ENCODE measurements at regions not wholly inside any gene's neighbourhood (a gene's known extent, or its start where the extent isn't known, plus 50 kb on each side); places are given as distances from the start of the nearest gene placed in this dataset.
"Not testable (repeated sequence)": the region's sequence is repeated elsewhere in the genome, so short reads cannot be mapped to it uniquely, and the experiment has no call there.

DNA sequence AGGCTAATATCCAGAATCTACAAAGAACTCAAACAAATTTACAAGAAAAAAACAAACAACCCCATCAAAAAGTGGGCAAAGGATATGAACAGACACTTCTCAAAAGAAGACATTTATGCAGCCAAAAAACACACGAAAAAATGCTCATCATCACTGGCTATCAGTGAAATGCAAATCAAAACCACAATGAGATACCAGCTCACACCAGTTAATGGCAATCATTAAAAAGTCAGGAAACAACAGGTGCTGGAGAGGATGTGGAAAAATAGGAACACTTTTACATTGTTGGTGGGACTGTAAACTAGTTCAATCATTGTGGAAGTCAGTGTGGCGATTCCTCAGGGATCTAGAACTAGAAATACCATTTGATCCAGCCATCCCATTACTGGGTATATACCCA is 73.0 kb upstream of the CCT8L2 start:
- H3K9me3 Mint-ChIP-seq (ENCODE audit: unreplicated experiment): peaks cover 27% of the 10 kb centered on the region
- H3K4me1 Mint-ChIP-seq (ENCODE audit: unreplicated experiment); H3K36me3 Mint-ChIP-seq (ENCODE audit: unreplicated experiment); H3K27ac Mint-ChIP-seq (ENCODE audit: unreplicated experiment); H3K4me3 Mint-ChIP-seq (ENCODE audit: unreplicated experiment); H3K27me3 Mint-ChIP-seq (ENCODE audit: unreplicated experiment); DNase-seq (ENCODE audit: extremely low spot score, unreplicated experiment): not testable (repeated sequence)

GRCh38 chr22:16662330-16662729 is 69.7 kb upstream of the CCT8L2 start:
- not testable (repeated sequence) for H3K27me3 Mint-ChIP-seq (ENCODE audit: unreplicated experiment); H3K4me3 Mint-ChIP-seq (ENCODE audit: unreplicated experiment); H3K27ac Mint-ChIP-seq (ENCODE audit: unreplicated experiment); H3K36me3 Mint-ChIP-seq (ENCODE audit: unreplicated experiment); DNase-seq (ENCODE audit: extremely low spot score, unreplicated experiment); H3K4me1 Mint-ChIP-seq (ENCODE audit: unreplicated experiment)
- peaks cover 13% of the 10 kb centered on the region for H3K9me3 Mint-ChIP-seq (ENCODE audit: unreplicated experiment)

GRCh38 chr22:16660989-16661388 is 68.4 kb upstream of the CCT8L2 start:
- not testable (repeated sequence) for DNase-seq (ENCODE audit: extremely low spot score, unreplicated experiment); H3K4me3 Mint-ChIP-seq (ENCODE audit: unreplicated experiment); H3K27me3 Mint-ChIP-seq (ENCODE audit: unreplicated experiment); H3K27ac Mint-ChIP-seq (ENCODE audit: unreplicated experiment); H3K4me1 Mint-ChIP-seq (ENCODE audit: unreplicated experiment); H3K36me3 Mint-ChIP-seq (ENCODE audit: unreplicated experiment)
- peaks cover 11% of the 10 kb centered on the region for H3K9me3 Mint-ChIP-seq (ENCODE audit: unreplicated experiment)

DNA sequence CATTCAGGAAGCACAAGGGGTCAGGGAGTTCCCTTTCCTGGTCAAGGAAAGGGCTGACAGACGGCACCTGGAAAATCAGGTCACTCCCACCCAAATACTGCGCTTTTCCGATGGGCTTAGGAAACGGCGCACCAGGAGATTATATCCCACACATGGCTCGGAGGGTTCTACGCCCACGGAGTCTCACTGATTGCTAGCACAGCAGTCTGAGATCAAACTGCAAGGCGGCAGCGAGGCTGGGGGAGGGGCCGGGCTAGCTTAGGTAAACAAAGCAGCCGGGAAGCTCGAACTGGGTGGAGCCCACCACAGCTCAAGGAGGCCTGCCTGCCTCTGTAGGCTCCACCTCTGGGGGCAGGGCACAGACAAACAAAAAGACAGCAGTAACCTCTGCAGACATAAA is 68.0 kb upstream of the CCT8L2 start:
- not testable (repeated sequence) for H3K27ac Mint-ChIP-seq (ENCODE audit: unreplicated experiment); H3K4me3 Mint-ChIP-seq (ENCODE audit: unreplicated experiment); H3K27me3 Mint-ChIP-seq (ENCODE audit: unreplicated experiment); H3K4me1 Mint-ChIP-seq (ENCODE audit: unreplicated experiment); DNase-seq (ENCODE audit: extremely low spot score, unreplicated experiment); H3K36me3 Mint-ChIP-seq (ENCODE audit: unreplicated experiment)
- H3K9me3 Mint-ChIP-seq (ENCODE audit: unreplicated experiment): peaks cover 11% of the 10 kb centered on the region

- not testable (repeated sequence) for H3K27ac Mint-ChIP-seq (ENCODE audit: unreplicated experiment); H3K4me3 Mint-ChIP-seq (ENCODE audit: unreplicated experiment); H3K27me3 Mint-ChIP-seq (ENCODE audit: unreplicated experiment); DNase-seq (ENCODE audit: extremely low spot score, unreplicated experiment); H3K4me1 Mint-ChIP-seq (ENCODE audit: unreplicated experiment); H3K36me3 Mint-ChIP-seq (ENCODE audit: unreplicated experiment)
- peaks cover 13% of the 10 kb centered on the region for H3K9me3 Mint-ChIP-seq (ENCODE audit: unreplicated experiment)
Measured at GRCh38 chr22:16659273-16659834, 66.7 kb upstream of the CCT8L2 start.

DNA sequence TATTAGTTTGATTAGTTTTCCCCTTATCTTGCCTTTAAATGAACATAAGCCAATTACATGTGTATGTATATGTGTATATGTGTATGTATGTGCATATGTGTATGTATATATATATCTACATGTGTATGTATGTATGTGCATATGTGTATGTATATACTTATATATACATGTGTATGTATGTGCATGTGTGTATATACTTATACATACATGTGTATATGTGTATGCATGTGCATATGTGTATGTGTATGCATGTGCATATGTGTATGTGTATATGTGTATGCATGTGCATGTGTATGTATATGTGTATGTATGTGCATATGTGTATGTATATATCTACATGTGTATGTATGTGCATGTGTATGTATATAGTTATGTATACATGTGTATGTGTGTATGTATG is 65.5 kb upstream of the CCT8L2 start:
- TF ChIP-seq, protein P1, sequence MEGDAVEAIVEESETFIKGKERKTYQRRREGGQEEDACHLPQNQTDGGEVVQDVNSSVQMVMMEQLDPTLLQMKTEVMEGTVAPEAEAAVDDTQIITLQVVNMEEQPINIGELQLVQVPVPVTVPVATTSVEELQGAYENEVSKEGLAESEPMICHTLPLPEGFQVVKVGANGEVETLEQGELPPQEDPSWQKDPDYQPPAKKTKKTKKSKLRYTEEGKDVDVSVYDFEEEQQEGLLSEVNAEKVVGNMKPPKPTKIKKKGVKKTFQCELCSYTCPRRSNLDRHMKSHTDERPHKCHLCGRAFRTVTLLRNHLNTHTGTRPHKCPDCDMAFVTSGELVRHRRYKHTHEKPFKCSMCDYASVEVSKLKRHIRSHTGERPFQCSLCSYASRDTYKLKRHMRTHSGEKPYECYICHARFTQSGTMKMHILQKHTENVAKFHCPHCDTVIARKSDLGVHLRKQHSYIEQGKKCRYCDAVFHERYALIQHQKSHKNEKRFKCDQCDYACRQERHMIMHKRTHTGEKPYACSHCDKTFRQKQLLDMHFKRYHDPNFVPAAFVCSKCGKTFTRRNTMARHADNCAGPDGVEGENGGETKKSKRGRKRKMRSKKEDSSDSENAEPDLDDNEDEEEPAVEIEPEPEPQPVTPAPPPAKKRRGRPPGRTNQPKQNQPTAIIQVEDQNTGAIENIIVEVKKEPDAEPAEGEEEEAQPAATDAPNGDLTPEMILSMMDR (IDR thresholded peaks at IDR 0.05): no peak
- Mint-ChIP-seq H3K27me3 (ENCODE audit: unreplicated experiment) (no peaks in the 10 kb centered on the region), H3K9me3 (ENCODE audit: unreplicated experiment) (peaks cover 11% of the 10 kb centered on the region), H3K4me1 (ENCODE audit: unreplicated experiment) (no peaks in the 10 kb centered on the region), H3K27ac (ENCODE audit: unreplicated experiment) (no peak overlapping the region), H3K4me3 (ENCODE audit: unreplicated experiment) (no peak overlapping the region), H3K36me3 (ENCODE audit: unreplicated experiment) (no peaks in the 10 kb centered on the region)
- no peak for DNase-seq (ENCODE audit: extremely low spot score, unreplicated experiment)

DNA sequence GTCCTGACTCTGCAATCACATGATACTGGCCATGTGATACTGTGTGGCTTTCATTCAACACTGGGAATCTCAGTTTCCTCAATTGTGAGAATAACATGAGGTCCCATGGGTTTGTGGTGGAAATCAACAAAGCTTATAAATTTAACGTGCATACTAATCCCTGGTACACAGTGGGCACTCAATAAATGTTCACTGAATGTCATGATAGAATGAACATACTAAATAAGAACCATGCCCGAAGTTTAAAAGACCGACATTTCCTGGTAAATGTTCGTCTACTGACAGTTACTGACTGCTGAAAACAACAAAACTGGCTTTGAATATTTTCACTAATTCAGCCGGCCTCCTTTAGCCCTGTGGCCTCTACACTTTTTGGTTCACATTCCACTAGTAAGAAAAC is 62.3 kb upstream of the CCT8L2 start:
- no peak overlapping the region for H3K27ac Mint-ChIP-seq (ENCODE audit: unreplicated experiment)
- no peak for DNase-seq (ENCODE audit: extremely low spot score, unreplicated experiment)

GRCh38 chr22:16654336-16654735 is 61.7 kb upstream of the CCT8L2 start:
- H3K4me3 Mint-ChIP-seq (ENCODE audit: unreplicated experiment); H3K27ac Mint-ChIP-seq (ENCODE audit: unreplicated experiment); H3K4me1 Mint-ChIP-seq (ENCODE audit: unreplicated experiment); DNase-seq (ENCODE audit: extremely low spot score, unreplicated experiment); H3K27me3 Mint-ChIP-seq (ENCODE audit: unreplicated experiment); H3K36me3 Mint-ChIP-seq (ENCODE audit: unreplicated experiment): not testable (repeated sequence)
- H3K9me3 Mint-ChIP-seq (ENCODE audit: unreplicated experiment): peaks cover 27% of the 10 kb centered on the region

More for the DNA sequence above, 62.3 kb upstream of the CCT8L2 start:
- Mint-ChIP-seq H3K4me1 (ENCODE audit: unreplicated experiment) (no peaks in the 10 kb centered on the region), H3K27me3 (ENCODE audit: unreplicated experiment) (no peaks in the 10 kb centered on the region), H3K36me3 (ENCODE audit: unreplicated experiment) (no peaks in the 10 kb centered on the region), H3K9me3 (ENCODE audit: unreplicated experiment) (peaks cover 25% of the 10 kb centered on the region), H3K4me3 (ENCODE audit: unreplicated experiment) (no peak overlapping the region)
- TF ChIP-seq, protein P1 (IDR thresholded peaks at IDR 0.05): no peak

- not testable (repeated sequence) for H3K4me3 Mint-ChIP-seq (ENCODE audit: unreplicated experiment); H3K27me3 Mint-ChIP-seq (ENCODE audit: unreplicated experiment); DNase-seq (ENCODE audit: extremely low spot score, unreplicated experiment); H3K27ac Mint-ChIP-seq (ENCODE audit: unreplicated experiment); H3K36me3 Mint-ChIP-seq (ENCODE audit: unreplicated experiment); H3K4me1 Mint-ChIP-seq (ENCODE audit: unreplicated experiment)
- peaks cover 27% of the 10 kb centered on the region for H3K9me3 Mint-ChIP-seq (ENCODE audit: unreplicated experiment)
Measured at GRCh38 chr22:16653222-16653621, 60.6 kb upstream of the CCT8L2 start.
